ENCODE measurements at regions not wholly inside any gene's neighbourhood (a gene's known extent, or its start where the extent isn't known, plus 50 kb on each side); places are given as distances from the start of the nearest gene placed in this dataset.

GRCh38 chr4:28518561-28519165 lies 1658.0 kb downstream of the STIM2 start (continued):
- TF ChIP-seq ZNF114 (CRISPR knock-in tag; IDR thresholded peaks at IDR 0.05), result no peak
- no peak for TF ChIP-seq JUNB (IDR thresholded peaks at IDR 0.05; ENCODE audit: unreplicated experiment)
- TF ChIP-seq NANOG (IDR thresholded peaks at IDR 0.05; ENCODE audit: borderline replicate concordance), result no peak
- no peak for TF ChIP-seq EZH2 (IDR thresholded peaks at IDR 0.05; ENCODE audit: low read depth, unreplicated experiment)
- TF ChIP-seq STAT1 (IDR thresholded peaks at IDR 0.05; ENCODE audit: unreplicated experiment), result no peak
- TF ChIP-seq CTCF (conservative IDR thresholded peaks at IDR 0.05; ENCODE audit: low read depth in 2 of 2), result no peak
- no peak for TF ChIP-seq CREB1 (CRISPR knock-in tag; IDR thresholded peaks at IDR 0.05; ENCODE audit: low read depth)
- no peak for TF ChIP-seq ZNF331 (CRISPR knock-in tag; IDR thresholded peaks at IDR 0.05; ENCODE audit: low read depth)

GRCh38 chr4:28523681-28524190 lies 1663.1 kb downstream of the STIM2 start:
- TF ChIP-seq EZH2phosphoT487 (IDR thresholded peaks at IDR 0.05; ENCODE audit: unreplicated experiment), result no peak
- TF ChIP-seq JUNB (IDR thresholded peaks at IDR 0.05; ENCODE audit: unreplicated experiment), result no peak
- TF ChIP-seq CTCF (conservative IDR thresholded peaks at IDR 0.05; ENCODE audit: low read depth in 2 of 2), result no peak
- TF ChIP-seq STAT1 (IDR thresholded peaks at IDR 0.05; ENCODE audit: unreplicated experiment), result no peak
- H2AFZ ChIP-seq, result no peak overlapping the region

More at GRCh38 chr4:28523681-28524190, 1663.1 kb downstream of the STIM2 start:
- DNase-seq (ENCODE audit: low spot score), result no peak
- no peak overlapping the region for H3K4me3 ChIP-seq
- H4K20me1 ChIP-seq (replicated peaks; ENCODE audit: insufficient read depth), result no peaks in the 10 kb centered on the region
- ATAC-seq, result no peak
- H3K27ac ChIP-seq (ENCODE audit: low read depth), result no peak overlapping the region
- no peak overlapping the region for H3K4me3 Mint-ChIP-seq
- no peak overlapping the region for H3K27ac Mint-ChIP-seq
- H3K9me2 ChIP-seq (ENCODE audit: insufficient read depth), result no peaks in the 10 kb centered on the region
- H3K27me3 ChIP-seq (ENCODE audit: insufficient read depth), result no peaks in the 10 kb centered on the region
- H3K36me3 Mint-ChIP-seq (ENCODE audit: low read depth), result no peaks in the 10 kb centered on the region
- peaks cover 3% of the 10 kb centered on the region for H3K27me3 Mint-ChIP-seq (ENCODE audit: insufficient read depth, low read depth, poor library complexity)
- H3K4me1 ChIP-seq (ENCODE audit: insufficient read depth), result no peaks in the 10 kb centered on the region
- H3K36me3 ChIP-seq (ENCODE audit: insufficient read depth), result no peaks in the 10 kb centered on the region
- H3K79me2 ChIP-seq (replicated peaks; ENCODE audit: insufficient read depth), result no peaks in the 10 kb centered on the region
- H3F3A ChIP-seq (replicated peaks; ENCODE audit: low read depth), result no peaks in the 10 kb centered on the region
- 0 out of 3 replicates have a peak, but pooled peaks cover 3% of the 10 kb centered on the region for H3K9me3 Mint-ChIP-seq
- no peaks in the 10 kb centered on the region; the same call in 2 of the 3 replicates for H3K4me1 Mint-ChIP-seq
- no peak overlapping the region for H3K4me2 ChIP-seq
